ENCODE measurements at regions not wholly inside any gene's neighbourhood (a gene's known extent, or its start where the extent isn't known, plus 50 kb on each side); places are given as distances from the start of the nearest gene placed in this dataset.

DNA sequence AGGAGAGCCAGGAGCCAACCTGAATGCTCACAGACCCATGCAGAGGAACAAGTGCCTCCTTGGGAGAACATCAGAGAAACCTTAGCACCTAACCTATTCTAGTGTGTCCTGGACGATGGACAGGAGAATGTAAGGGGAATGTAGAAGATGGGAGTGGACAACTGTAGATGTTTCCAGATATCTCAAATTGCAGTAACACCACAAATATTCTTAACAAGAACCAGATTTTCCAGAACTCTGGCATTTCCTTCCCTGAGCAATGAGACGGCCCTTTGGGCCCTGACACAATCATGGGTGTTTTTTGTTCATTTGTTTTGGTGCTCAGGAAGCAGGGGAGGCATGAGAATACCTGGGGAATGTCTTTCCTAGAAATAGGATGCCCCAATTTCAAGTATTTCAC, 196.1 kb upstream of the PRSS1 start:
- ChIA-PET CTCF (interaction anchor here (5.0 kb wide), 1 partner anchor 35 kb away, joined by 27 read pairs; no protein-coding TSS in a partner anchor), POLR2A (no interaction called here)
- TF ChIP-seq, protein P1, sequence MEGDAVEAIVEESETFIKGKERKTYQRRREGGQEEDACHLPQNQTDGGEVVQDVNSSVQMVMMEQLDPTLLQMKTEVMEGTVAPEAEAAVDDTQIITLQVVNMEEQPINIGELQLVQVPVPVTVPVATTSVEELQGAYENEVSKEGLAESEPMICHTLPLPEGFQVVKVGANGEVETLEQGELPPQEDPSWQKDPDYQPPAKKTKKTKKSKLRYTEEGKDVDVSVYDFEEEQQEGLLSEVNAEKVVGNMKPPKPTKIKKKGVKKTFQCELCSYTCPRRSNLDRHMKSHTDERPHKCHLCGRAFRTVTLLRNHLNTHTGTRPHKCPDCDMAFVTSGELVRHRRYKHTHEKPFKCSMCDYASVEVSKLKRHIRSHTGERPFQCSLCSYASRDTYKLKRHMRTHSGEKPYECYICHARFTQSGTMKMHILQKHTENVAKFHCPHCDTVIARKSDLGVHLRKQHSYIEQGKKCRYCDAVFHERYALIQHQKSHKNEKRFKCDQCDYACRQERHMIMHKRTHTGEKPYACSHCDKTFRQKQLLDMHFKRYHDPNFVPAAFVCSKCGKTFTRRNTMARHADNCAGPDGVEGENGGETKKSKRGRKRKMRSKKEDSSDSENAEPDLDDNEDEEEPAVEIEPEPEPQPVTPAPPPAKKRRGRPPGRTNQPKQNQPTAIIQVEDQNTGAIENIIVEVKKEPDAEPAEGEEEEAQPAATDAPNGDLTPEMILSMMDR (IDR thresholded peaks at IDR 0.05; ENCODE audit: control extremely low read depth, extremely low read depth, low read depth, missing control alignments): no peak
- no peak for DNase-seq (ENCODE audit: extremely low spot score)

GRCh38 chr7:142548978-142549377, 200.3 kb upstream of the PRSS1 start:
- ChIA-PET POLR2A (no interaction called here), CTCF (interaction anchor here (1.4 to 1.8 kb wide), 2 partner anchors 9 to 14 kb away, joined by 5 read pairs; no protein-coding TSS in a partner anchor)
- TF ChIP-seq, protein P1 (IDR thresholded peaks at IDR 0.05; ENCODE audit: control extremely low read depth, extremely low read depth, low read depth, missing control alignments): no peak
- no peak for DNase-seq (ENCODE audit: extremely low spot score)

- ChIA-PET POLR2A (no interaction called here), CTCF (interaction anchor here (1.1 to 2.6 kb wide), 7 partner anchors 8 to 41 kb away, joined by 3 to 27 read pairs (median 5); no protein-coding TSS in a partner anchor)
- TF ChIP-seq, protein P1 (IDR thresholded peaks at IDR 0.05; ENCODE audit: control extremely low read depth, extremely low read depth, low read depth, missing control alignments): no peak
- no peak for DNase-seq (ENCODE audit: extremely low spot score)
These were observed 202.8 kb upstream of the PRSS1 start for GRCh38 chr7:142546452-142546851.

- ChIA-PET CTCF (interaction anchor here (1.3 to 3.2 kb wide), 4 partner anchors 8 to 45 kb away, joined by 5 to 13 read pairs (median 12); no protein-coding TSS in a partner anchor), POLR2A (no interaction called here)
- DNase-seq (ENCODE audit: extremely low spot score): no peak
- TF ChIP-seq, protein P1 (IDR thresholded peaks at IDR 0.05; ENCODE audit: control extremely low read depth, extremely low read depth, low read depth, missing control alignments): no peak
These were observed 206.3 kb upstream of the PRSS1 start for GRCh38 chr7:142542942-142543341.

GRCh38 chr7:142542105-142542504, 207.2 kb upstream of the PRSS1 start:
- POLR2A ChIA-PET: no interaction called here

GRCh38 chr7:142540371-142540770, 208.9 kb upstream of the PRSS1 start:
- TF ChIP-seq, protein P1 (IDR thresholded peaks at IDR 0.05; ENCODE audit: control extremely low read depth, extremely low read depth, low read depth, missing control alignments): no peak
- DNase-seq (ENCODE audit: extremely low spot score): no peak
- POLR2A ChIA-PET: no interaction called here
- CTCF ChIA-PET: interaction anchor here (1.1 to 3.2 kb wide), 5 partner anchors 10 to 47 kb away, joined by 3 to 13 read pairs (median 3); no protein-coding TSS in a partner anchor

More at GRCh38 chr7:142542105-142542504, 207.2 kb upstream of the PRSS1 start:
- DNase-seq (ENCODE audit: extremely low spot score): no peak
- CTCF ChIA-PET: interaction anchor here (1.4 to 3.2 kb wide), 2 partner anchors 45 to 241 kb away, joined by 3 to 13 read pairs; no protein-coding TSS in a partner anchor
- TF ChIP-seq, protein P1 (IDR thresholded peaks at IDR 0.05; ENCODE audit: control extremely low read depth, extremely low read depth, low read depth, missing control alignments): no peak
